MM.1S (cell line): ENCODE measurements at regions not wholly inside any gene's neighbourhood (a gene's known extent, or its start where the extent isn't known, plus 50 kb on each side); places are given as distances from the start of the nearest gene placed in this dataset.

Experiments
- DNase-seq: peaks from one replicate; pipeline ENCODE4 v3.0.0-alpha.2; 2015
- H2AFZ ChIP-seq: fragments of 300-600 bp; sonication (generic); 2 replicates; pipeline ENCODE4 v1.6.0; 2016; ENCODE audit warnings: antibody characterized with exemption, low read length
- H3F3A ChIP-seq: fragments of 300-600 bp; sonication (generic); 2 replicates; pipeline ENCODE4 v1.6.1; 2016; ENCODE audit warnings: mild to moderate bottlenecking, antibody characterized with exemption, low read length, moderate library complexity, mixed read lengths; ENCODE audit not compliant: insufficient read depth
- H3K27ac ChIP-seq: fragments of 300-600 bp; sonication (generic); 2 replicates; pipeline ENCODE4 v1.5.1; 2016; ENCODE audit warnings: mild to moderate bottlenecking, low read length
- H3K27me3 ChIP-seq: fragments of 300-600 bp; sonication (generic); replicated peaks from 2 replicates; pipeline ENCODE4 v1.6.0; 2016; ENCODE audit warnings: low read length; ENCODE audit not compliant: insufficient read depth
- H3K36me3 ChIP-seq: fragments of 300-600 bp; sonication (generic); replicated peaks from 2 replicates; pipeline ENCODE4 v1.6.1; 2016; ENCODE audit warnings: mild to moderate bottlenecking, low read length, mixed read lengths; ENCODE audit not compliant: insufficient read depth
- H3K4me1 ChIP-seq: fragments of 300-600 bp; sonication (generic); 2 replicates; pipeline ENCODE4 v1.6.1; 2016; ENCODE audit warnings: low read length, mixed read lengths
- H3K4me2 ChIP-seq: fragments of 300-600 bp; sonication (generic); 2 replicates; pipeline ENCODE4 v1.6.0; 2016; ENCODE audit warnings: low read depth, low read length
- H3K4me3 ChIP-seq: fragments of 300-600 bp; sonication (generic); 2 replicates; pipeline ENCODE4 v1.5.1; 2016; ENCODE audit warnings: low read length, mixed read lengths
- H3K79me2 ChIP-seq: fragments of 300-600 bp; sonication (generic); 2 replicates; pipeline ENCODE4 v1.6.1; 2016; ENCODE audit warnings: mixed run types, low read length, mixed read lengths
- H3K9ac ChIP-seq: fragments of 300-600 bp; sonication (generic); 2 replicates; pipeline ENCODE4 v1.6.1; 2016; ENCODE audit warnings: low read length, mixed read lengths
- H3K9me2 ChIP-seq: fragments of 300-600 bp; sonication (generic); replicated peaks from 2 replicates; pipeline ENCODE4 v1.6.1; 2016; ENCODE audit warnings: mild to moderate bottlenecking, low read length, mixed read lengths; ENCODE audit not compliant: insufficient read depth
- H3K9me3 ChIP-seq: fragments of 300-600 bp; sonication (generic); replicated peaks from 2 replicates; pipeline ENCODE4 v1.6.1; 2016; ENCODE audit warnings: mild to moderate bottlenecking, low read length, mixed read lengths; ENCODE audit not compliant: insufficient read depth
- H4K20me1 ChIP-seq: fragments of 300-600 bp; sonication (generic); 2 replicates; pipeline ENCODE4 v1.6.1; 2016; ENCODE audit warnings: mild to moderate bottlenecking, low read length, moderate library complexity, mixed read lengths; ENCODE audit not compliant: insufficient read depth
- CTCF ChIP-seq: fragments of 300-600 bp; sonication (generic); IDR thresholded peaks from 2 replicates; pipeline ENCODE4 v1.5.1; 2016; ENCODE audit warnings: antibody characterized with exemption, low read length, mixed read lengths
- EZH2 ChIP-seq: fragments of 300-600 bp; sonication (generic); optimal IDR thresholded peaks from 2 replicates; pipeline ENCODE3; 2017; ENCODE audit warnings: low read depth, mild to moderate bottlenecking, antibody characterized with exemption, low read length, mixed read lengths
- EZH2phosphoT487 ChIP-seq: fragments of 300-600 bp; sonication (generic); IDR thresholded peaks from 2 replicates; pipeline ENCODE4 v1.6.1; 2018; ENCODE audit warnings: antibody characterized with exemption, low read length

GRCh38 chr3:16058521-16058920 lies 116.0 kb upstream of the GALNT15 start:
- Histone ChIP-seq H3K9me3 (no peaks in the 10 kb centered on the region), H2AFZ (no peak overlapping the region), H4K20me1 (no peaks in the 10 kb centered on the region), H3F3A (no peaks in the 10 kb centered on the region), H3K36me3 (no peaks in the 10 kb centered on the region), H3K27me3 (no peaks in the 10 kb centered on the region), H3K4me1 (no peaks in the 10 kb centered on the region), H3K79me2 (no peaks in the 10 kb centered on the region), H3K4me2 (no peak overlapping the region), H3K9ac (no peak overlapping the region), H3K27ac (no peak overlapping the region), H3K4me3 (no peak overlapping the region), H3K9me2 (no peaks in the 10 kb centered on the region)
- DNase-seq: no peak
- TF ChIP-seq CTCF (no peak), EZH2phosphoT487 (no peak), EZH2 (no peak)

GRCh38 chr3:16059081-16059537 lies 115.4 kb upstream of the GALNT15 start:
- H3K27me3 ChIP-seq: no peaks in the 10 kb centered on the region
- H3K4me2 ChIP-seq: no peak overlapping the region
- no peak overlapping the region for H3K4me3 ChIP-seq
- H3K36me3 ChIP-seq: no peaks in the 10 kb centered on the region
- H3K9ac ChIP-seq: no peak overlapping the region
- H4K20me1 ChIP-seq: no peaks in the 10 kb centered on the region
- H3K9me2 ChIP-seq: no peaks in the 10 kb centered on the region
- no peak overlapping the region for H2AFZ ChIP-seq
- H3K9me3 ChIP-seq: no peaks in the 10 kb centered on the region
- no peaks in the 10 kb centered on the region for H3K4me1 ChIP-seq
- no peak overlapping the region for H3K27ac ChIP-seq
- no peaks in the 10 kb centered on the region for H3F3A ChIP-seq
- no peaks in the 10 kb centered on the region for H3K79me2 ChIP-seq
- no peak for TF ChIP-seq EZH2phosphoT487
- no peak for TF ChIP-seq CTCF
- TF ChIP-seq EZH2: no peak
- no peak for DNase-seq

- Histone ChIP-seq H2AFZ (no peak overlapping the region), H3K9ac (no peak overlapping the region), H3K4me3 (no peak overlapping the region), H4K20me1 (no peaks in the 10 kb centered on the region), H3K4me2 (no peak overlapping the region), H3F3A (no peaks in the 10 kb centered on the region), H3K79me2 (no peaks in the 10 kb centered on the region), H3K36me3 (no peaks in the 10 kb centered on the region), H3K4me1 (no peaks in the 10 kb centered on the region), H3K9me2 (no peaks in the 10 kb centered on the region), H3K27ac (no peak overlapping the region), H3K27me3 (no peaks in the 10 kb centered on the region), H3K9me3 (no peaks in the 10 kb centered on the region)
- TF ChIP-seq EZH2: no peak
- TF ChIP-seq CTCF: no peak
- no peak for TF ChIP-seq EZH2phosphoT487
- no peak for DNase-seq
Observed at GRCh38 chr3:16059711-16060357, 114.6 kb upstream of the GALNT15 start.
